Mesothelial cell of epicardium (in vitro differentiated cells): ENCODE measurements at regions not wholly inside any gene's neighbourhood (a gene's known extent, or its start where the extent isn't known, plus 50 kb on each side); places are given as distances from the start of the nearest gene placed in this dataset.
"Not testable (repeated sequence)": the region's sequence is repeated elsewhere in the genome, so short reads cannot be mapped to it uniquely, and the experiment has no call there.

Experiments
- DNase-seq, 2 experiments: peaks; one replicate each; pipeline ENCODE4 v3.0.0; 2021; ENCODE audit warnings: low spot score in 2 of 2; ENCODE audit not compliant: unreplicated experiment in 2 of 2
- H3K27ac Mint-ChIP-seq: 2 replicates; pipeline ENCODE4 v1.8.0; 2021; ENCODE audit warnings: mixed read lengths
- H3K27me3 Mint-ChIP-seq: 2 replicates; pipeline ENCODE4 v1.8.0; 2021; ENCODE audit warnings: low read depth, mixed read lengths
- H3K36me3 Mint-ChIP-seq: 2 replicates; pipeline ENCODE4 v1.8.0; 2021; ENCODE audit warnings: mixed read lengths
- H3K4me1 Mint-ChIP-seq: 2 replicates; pipeline ENCODE4 v1.8.0; 2021; ENCODE audit warnings: mixed read lengths
- H3K4me3 Mint-ChIP-seq: 2 replicates; pipeline ENCODE4 v1.8.0; 2021; ENCODE audit warnings: mild to moderate bottlenecking, moderate library complexity, mixed read lengths
- H3K9me3 Mint-ChIP-seq: 2 replicates; pipeline ENCODE4 v1.8.0; 2021; ENCODE audit warnings: mixed read lengths
- TF ChIP-seq, protein P1 (sequence below): fragments of 200-600 bp; sonication (generic); IDR thresholded peaks from one replicate; pipeline ENCODE4 v1.5.0; 2021; ENCODE audit warnings: antibody characterized with exemption; ENCODE audit not compliant: unreplicated experiment

DNA sequence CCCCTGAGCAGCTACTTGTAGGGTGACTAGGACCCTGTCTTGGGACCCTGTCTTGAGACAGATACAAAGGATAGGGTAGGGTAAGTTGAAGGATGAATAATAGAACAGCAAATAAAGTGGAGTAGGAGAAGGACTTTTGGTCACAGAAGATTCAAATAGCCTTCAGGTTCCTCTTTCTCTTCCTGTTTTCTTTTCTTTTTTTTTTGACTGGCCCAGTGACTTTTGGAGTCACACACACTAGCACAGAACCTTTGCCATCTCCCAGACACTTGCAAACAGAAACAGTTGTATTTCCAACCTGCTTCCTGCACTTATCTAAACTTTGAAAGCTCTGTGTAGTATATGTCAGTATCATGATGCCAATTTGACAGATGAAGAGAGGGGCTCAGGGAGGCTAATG, 108.2 kb downstream of the TDRD15 start:
- Mint-ChIP-seq H3K9me3 (no peaks in the 10 kb centered on the region), H3K36me3 (no peaks in the 10 kb centered on the region), H3K27me3 (peaks cover 12% of the 10 kb centered on the region), H3K4me3 (no peak overlapping the region), H3K4me1 (no peaks in the 10 kb centered on the region), H3K27ac (no peak overlapping the region)
- TF ChIP-seq, protein P1, sequence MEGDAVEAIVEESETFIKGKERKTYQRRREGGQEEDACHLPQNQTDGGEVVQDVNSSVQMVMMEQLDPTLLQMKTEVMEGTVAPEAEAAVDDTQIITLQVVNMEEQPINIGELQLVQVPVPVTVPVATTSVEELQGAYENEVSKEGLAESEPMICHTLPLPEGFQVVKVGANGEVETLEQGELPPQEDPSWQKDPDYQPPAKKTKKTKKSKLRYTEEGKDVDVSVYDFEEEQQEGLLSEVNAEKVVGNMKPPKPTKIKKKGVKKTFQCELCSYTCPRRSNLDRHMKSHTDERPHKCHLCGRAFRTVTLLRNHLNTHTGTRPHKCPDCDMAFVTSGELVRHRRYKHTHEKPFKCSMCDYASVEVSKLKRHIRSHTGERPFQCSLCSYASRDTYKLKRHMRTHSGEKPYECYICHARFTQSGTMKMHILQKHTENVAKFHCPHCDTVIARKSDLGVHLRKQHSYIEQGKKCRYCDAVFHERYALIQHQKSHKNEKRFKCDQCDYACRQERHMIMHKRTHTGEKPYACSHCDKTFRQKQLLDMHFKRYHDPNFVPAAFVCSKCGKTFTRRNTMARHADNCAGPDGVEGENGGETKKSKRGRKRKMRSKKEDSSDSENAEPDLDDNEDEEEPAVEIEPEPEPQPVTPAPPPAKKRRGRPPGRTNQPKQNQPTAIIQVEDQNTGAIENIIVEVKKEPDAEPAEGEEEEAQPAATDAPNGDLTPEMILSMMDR: no peak
- no peak for DNase-seq

DNA sequence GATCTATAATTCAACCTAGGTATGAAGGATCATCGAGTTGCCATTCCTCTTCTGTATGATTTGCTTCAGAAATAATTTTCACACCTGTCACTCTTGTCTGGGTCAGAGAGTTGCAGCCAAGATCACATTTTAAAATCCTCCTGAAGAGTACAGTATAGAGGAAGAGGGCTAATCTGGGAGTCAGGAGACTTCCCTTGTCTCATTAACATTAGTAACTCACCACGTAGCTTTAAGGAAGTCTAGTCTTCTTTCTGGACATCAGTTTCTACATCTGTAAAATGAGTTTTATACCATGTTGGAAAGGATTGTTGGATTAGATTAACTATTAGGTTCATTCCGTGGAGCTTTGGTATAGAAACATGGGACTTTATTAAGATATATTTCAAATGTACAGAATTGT, 109.4 kb downstream of the TDRD15 start:
- H3K27me3 Mint-ChIP-seq: peaks cover 12% of the 10 kb centered on the region
- H3K4me3 Mint-ChIP-seq: no peak overlapping the region
- no peaks in the 10 kb centered on the region for H3K4me1 Mint-ChIP-seq
- no peaks in the 10 kb centered on the region for H3K9me3 Mint-ChIP-seq
- no peak overlapping the region for H3K27ac Mint-ChIP-seq
- no peak for DNase-seq
- H3K36me3 Mint-ChIP-seq: no peaks in the 10 kb centered on the region
- TF ChIP-seq, protein P1: no peak

DNA sequence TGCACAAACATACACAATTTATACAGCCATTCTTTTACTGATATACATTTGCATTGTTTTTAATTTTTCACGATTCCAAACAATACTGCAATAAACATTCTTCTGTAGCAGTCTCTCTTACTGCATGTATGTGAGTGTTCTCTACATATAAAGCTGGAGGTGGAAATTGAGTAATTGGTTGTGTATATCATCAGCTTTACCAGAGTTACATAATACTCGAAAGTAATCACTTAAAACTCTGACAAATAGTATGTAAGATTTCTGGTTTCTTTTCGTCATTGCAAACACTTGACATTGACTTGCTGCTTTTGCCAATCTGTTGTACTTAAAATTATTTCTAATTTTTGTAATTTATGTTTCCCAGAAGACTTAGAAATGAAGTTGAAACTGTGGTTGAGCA, 110.2 kb downstream of the TDRD15 start:
- TF ChIP-seq, protein P1: no peak
- H3K27ac Mint-ChIP-seq: no peak overlapping the region
- no peak overlapping the region for H3K4me3 Mint-ChIP-seq
- H3K36me3 Mint-ChIP-seq: no peaks in the 10 kb centered on the region
- peaks cover 12% of the 10 kb centered on the region for H3K27me3 Mint-ChIP-seq
- no peaks in the 10 kb centered on the region for H3K9me3 Mint-ChIP-seq
- H3K4me1 Mint-ChIP-seq: no peaks in the 10 kb centered on the region
- no peak for DNase-seq

DNA sequence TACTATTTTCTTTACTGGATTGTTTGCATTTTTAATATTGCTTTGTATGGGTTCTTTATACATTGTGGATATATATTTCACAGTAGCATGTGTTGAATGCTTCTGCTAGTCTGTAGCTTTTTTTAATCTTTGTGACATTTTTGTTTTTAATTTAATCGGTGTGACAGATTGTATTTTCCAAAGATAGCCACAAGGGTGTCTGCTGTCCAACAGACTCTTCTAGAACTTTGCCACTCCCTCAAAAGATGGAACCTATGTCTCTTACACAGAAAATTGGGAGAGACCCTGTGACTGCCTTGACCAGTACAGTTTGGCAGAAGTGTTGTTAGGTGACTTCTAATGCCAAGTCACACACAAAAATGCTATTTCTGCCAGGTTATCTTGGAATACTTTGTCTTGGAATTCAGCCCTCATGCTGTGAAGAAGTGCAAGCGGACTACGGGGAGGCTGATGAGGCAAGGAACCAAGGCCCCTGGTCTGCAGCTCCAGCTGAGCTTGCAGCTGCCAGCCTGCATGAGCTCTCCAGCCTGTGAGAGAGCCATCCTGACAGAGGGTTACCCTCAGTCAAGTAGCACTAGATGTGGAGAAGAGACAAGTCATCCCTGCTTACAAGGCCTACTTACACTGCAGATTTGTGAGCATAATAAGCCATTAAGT, 110.8 kb downstream of the TDRD15 start:
- Mint-ChIP-seq H3K4me3 (no peak overlapping the region), H3K4me1 (no peaks in the 10 kb centered on the region), H3K36me3 (no peaks in the 10 kb centered on the region), H3K27ac (no peak overlapping the region), H3K9me3 (no peaks in the 10 kb centered on the region), H3K27me3 (peaks cover 12% of the 10 kb centered on the region)
- TF ChIP-seq, protein P1: no peak
- DNase-seq: no peak

DNA sequence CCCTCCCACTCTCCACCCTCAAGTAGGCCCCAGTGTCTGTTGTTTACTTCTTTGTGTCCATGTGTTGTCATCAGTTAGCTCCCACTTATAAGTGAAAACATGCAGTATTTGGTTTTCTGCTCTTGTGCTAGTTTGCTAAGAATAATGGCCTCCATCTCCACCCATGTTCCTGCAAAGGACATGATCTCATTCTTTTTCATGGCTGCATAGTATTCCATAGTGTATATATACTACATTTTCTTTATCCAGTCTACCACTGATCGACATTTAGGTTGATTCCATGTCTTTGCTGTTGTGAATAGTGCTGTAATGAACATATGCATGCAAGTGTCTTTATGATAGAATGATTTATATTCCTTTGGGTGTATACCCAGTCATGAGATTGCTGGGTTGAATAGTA, 116.0 kb downstream of the TDRD15 start:
- not testable (repeated sequence) for H3K4me1 Mint-ChIP-seq, H3K36me3 Mint-ChIP-seq, H3K27me3 Mint-ChIP-seq, H3K4me3 Mint-ChIP-seq, DNase-seq, H3K27ac Mint-ChIP-seq
- peaks cover 13% of the 10 kb centered on the region for H3K9me3 Mint-ChIP-seq

DNA sequence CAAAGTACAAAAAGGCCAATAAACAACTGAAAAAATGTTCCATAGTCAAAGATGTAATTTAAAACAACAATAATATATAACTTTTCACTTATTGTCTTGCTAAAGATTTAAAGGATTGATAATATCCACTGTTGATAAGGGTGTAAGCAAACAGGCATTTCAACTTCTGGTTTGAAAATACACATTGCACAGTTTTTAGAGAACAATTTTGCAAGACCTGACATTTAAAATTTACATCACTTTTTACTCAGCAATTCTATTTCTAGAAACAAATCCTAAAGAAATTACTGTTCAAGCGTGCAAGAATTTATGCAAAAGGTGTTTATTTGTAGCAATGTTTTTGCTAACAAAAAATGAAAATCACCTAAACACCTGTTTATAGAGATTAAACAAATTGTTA, 120.4 kb downstream of the TDRD15 start:
- no peak for DNase-seq
- TF ChIP-seq, protein P1: no peak
- Mint-ChIP-seq H3K4me1 (no peaks in the 10 kb centered on the region), H3K36me3 (no peaks in the 10 kb centered on the region), H3K4me3 (no peak overlapping the region), H3K27me3 (peaks cover 1% of the 10 kb centered on the region), H3K9me3 (peaks cover 13% of the 10 kb centered on the region), H3K27ac (no peak overlapping the region)
